Calu3 (cell line): ENCODE measurements at regions not wholly inside any gene's neighbourhood (a gene's known extent, or its start where the extent isn't known, plus 50 kb on each side); places are given as distances from the start of the nearest gene placed in this dataset.

Experiments used
- BruUV-seq: library from RNA; stranded (reverse); fragments of 400-500 nt; replicated peaks from 2 replicates; lab custom pipeline; 2021; lab: Mats Ljungman, UMichigan
- CTCF ChIA-PET: fragments of 300-600 bp; sonication (Branson Sonifier 250); formaldehyde crosslinking; loops from one replicate; lab custom pipeline; 2022; ENCODE audit warnings: antibody characterized with exemption; lab: Charles Lee
- DNase-seq: peaks from one replicate; pipeline ENCODE4 v3.0.0; 2022
- H3K27ac Mint-ChIP-seq: one replicate; pipeline ENCODE4 v1.8.0; 2022; ENCODE audit warnings: mixed read lengths; ENCODE audit not compliant: unreplicated experiment
- H3K27me3 Mint-ChIP-seq: one replicate; pipeline ENCODE4 v1.8.0; 2022; ENCODE audit warnings: mixed read lengths; ENCODE audit not compliant: unreplicated experiment
- H3K36me3 Mint-ChIP-seq: one replicate; pipeline ENCODE4 v1.8.0; 2022; ENCODE audit warnings: mild to moderate bottlenecking, moderate library complexity, mixed read lengths; ENCODE audit not compliant: insufficient read depth, unreplicated experiment
- H3K4me1 Mint-ChIP-seq: one replicate; pipeline ENCODE4 v1.8.0; 2022; ENCODE audit warnings: mild to moderate bottlenecking, low read depth, mixed read lengths; ENCODE audit not compliant: unreplicated experiment
- H3K4me3 Mint-ChIP-seq: one replicate; pipeline ENCODE4 v1.8.0; 2022; ENCODE audit warnings: mild to moderate bottlenecking, low read depth, moderate library complexity, mixed read lengths; ENCODE audit not compliant: unreplicated experiment
- H3K9me3 Mint-ChIP-seq: one replicate; pipeline ENCODE4 v1.8.0; 2022; ENCODE audit warnings: low read depth, mixed read lengths; ENCODE audit not compliant: unreplicated experiment
- CTCF ChIP-seq: fragments of 200-600 bp; IDR thresholded peaks from one replicate; pipeline ENCODE4 v1.8.0; 2022; ENCODE audit warnings: antibody characterized with exemption; ENCODE audit not compliant: unreplicated experiment
- intact Hi-C: fragments of 100-400 bp; cut with micrococcal nuclease; formaldehyde crosslinking; loops from one replicate; pipeline ENCODE4 v1.10.0; 2022; ENCODE audit not compliant: unreplicated experiment

GRCh38 chr6:28738396-28738765 is 185.4 kb downstream of the TRIM27 start:
- CTCF ChIA-PET = no interaction called here

GRCh38 chr6:28741363-28741762 is 182.4 kb downstream of the TRIM27 start:
- no peak for DNase-seq
- TF ChIP-seq CTCF = no peak
- BruUV-seq = no TSS peak
- Mint-ChIP-seq H3K9me3 (no peaks in the 10 kb centered on the region), H3K36me3 (no peaks in the 10 kb centered on the region), H3K27ac (no peak overlapping the region), H3K4me3 (no peak overlapping the region), H3K4me1 (peaks cover 9% of the 10 kb centered on the region), H3K27me3 (peaks cover 27% of the 10 kb centered on the region)
- CTCF ChIA-PET = interaction anchor here (1.4 kb wide), 1 partner anchor 9 kb away, joined by 3 read pairs; no protein-coding TSS in a partner anchor
- intact Hi-C loops = no loop called here

More at GRCh38 chr6:28738396-28738765, 185.4 kb downstream of the TRIM27 start:
- no peak for TF ChIP-seq CTCF
- no TSS peak for BruUV-seq
- peak overlapping the region; percentile 2 for H3K4me3 Mint-ChIP-seq
- no peak overlapping the region for H3K27ac Mint-ChIP-seq
- H3K36me3 Mint-ChIP-seq = no peaks in the 10 kb centered on the region
- no peak for DNase-seq
- peaks cover 9% of the 10 kb centered on the region for H3K4me1 Mint-ChIP-seq
- H3K27me3 Mint-ChIP-seq = peaks cover 51% of the 10 kb centered on the region
- intact Hi-C loops = no loop called here
- H3K9me3 Mint-ChIP-seq = no peaks in the 10 kb centered on the region

- TF ChIP-seq CTCF = no peak
- Mint-ChIP-seq H3K4me3 (no peak overlapping the region), H3K4me1 (peaks cover 16% of the 10 kb centered on the region), H3K36me3 (peaks cover 8% of the 10 kb centered on the region), H3K27ac (no peak overlapping the region), H3K9me3 (no peaks in the 10 kb centered on the region), H3K27me3 (peaks cover 13% of the 10 kb centered on the region)
- BruUV-seq = no TSS peak
- DNase-seq = no peak
- intact Hi-C loops = no loop called here
- CTCF ChIA-PET = interaction anchor here (0.7 to 1.4 kb wide), 3 partner anchors 11 to 393 kb away, joined by 3 to 10 read pairs (median 3); partner anchors contain the start of gene ZKSCAN3
Measured at GRCh38 chr6:28742668-28743270, 181.0 kb downstream of the TRIM27 start.

- Mint-ChIP-seq H3K36me3 (peaks cover 10% of the 10 kb centered on the region), H3K27me3 (peaks cover 8% of the 10 kb centered on the region), H3K9me3 (no peaks in the 10 kb centered on the region), H3K4me3 (no peak overlapping the region), H3K4me1 (peaks cover 15% of the 10 kb centered on the region), H3K27ac (no peak overlapping the region)
- DNase-seq = no peak
- CTCF ChIA-PET = interaction anchor here (0.6 to 0.7 kb wide), 3 partner anchors 52 to 393 kb away, joined by 3 read pairs; partner anchors contain the start of gene ZKSCAN3
- intact Hi-C loops = no loop called here
- BruUV-seq = no TSS peak
- TF ChIP-seq CTCF = no peak
Measured at GRCh38 chr6:28743271-28743789, 180.5 kb downstream of the TRIM27 start.
